ENCODE measurements at regions not wholly inside any gene's neighbourhood (a gene's known extent, or its start where the extent isn't known, plus 50 kb on each side); places are given as distances from the start of the nearest gene placed in this dataset.
"Not testable (repeated sequence)": the region's sequence is repeated elsewhere in the genome, so short reads cannot be mapped to it uniquely, and the experiment has no call there.

DNA sequence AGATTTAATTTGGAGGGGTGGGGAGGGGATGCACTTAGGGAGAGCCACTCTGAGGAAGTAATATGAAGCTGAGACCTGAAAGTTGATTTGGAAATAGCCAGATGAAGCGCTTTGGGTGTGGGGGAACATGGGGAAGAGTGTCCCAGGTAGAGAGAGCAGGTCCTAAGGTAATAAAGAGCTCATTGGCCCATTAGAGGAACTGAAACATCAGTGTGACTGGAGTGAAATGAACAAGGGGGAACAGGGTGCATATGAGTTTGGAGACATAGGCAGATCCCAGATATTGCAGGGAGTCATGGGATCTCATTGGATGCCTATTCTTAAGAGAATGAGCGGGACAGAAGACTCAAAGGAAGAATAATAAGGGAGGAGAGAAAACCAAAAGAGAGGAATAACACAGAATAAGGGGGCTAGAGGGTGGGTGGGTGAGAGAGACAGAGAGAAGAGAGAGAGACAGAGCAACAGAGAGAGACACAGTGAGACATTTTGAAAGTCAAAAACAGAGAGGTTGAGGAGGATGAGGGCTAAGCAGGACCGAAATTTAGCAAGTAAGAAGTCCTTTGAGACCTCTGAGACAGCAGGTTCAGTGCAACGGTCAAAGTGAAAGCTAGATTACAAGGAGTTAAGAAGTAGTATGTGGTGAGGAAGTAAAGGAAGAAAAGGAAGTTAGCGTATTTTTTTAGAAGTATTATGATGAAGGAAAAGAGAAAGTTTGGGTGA lies 54.1 kb upstream of the NOTCH2NLA start:
- DNase-seq (ENCODE audit: low read depth in 2 of 2) = not testable (repeated sequence)

DNA sequence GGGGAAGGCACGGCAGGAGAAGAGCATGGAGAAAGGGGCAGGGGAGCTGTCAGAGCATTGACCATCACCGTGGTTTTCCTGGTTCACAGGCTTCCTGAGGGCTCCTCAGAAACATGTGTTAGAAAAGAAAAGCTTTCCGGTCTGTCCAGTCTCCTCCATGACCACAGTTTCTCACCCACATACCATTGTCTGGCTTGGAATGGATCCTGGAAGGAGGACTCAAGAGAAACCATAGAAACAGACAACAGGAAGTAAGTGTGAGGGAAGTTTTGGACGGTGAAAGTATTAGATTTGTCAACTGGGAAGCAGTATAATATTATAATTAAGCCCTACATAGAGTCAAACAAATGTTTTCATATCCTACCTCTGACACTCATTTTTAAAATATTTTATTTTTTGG lies 52.7 kb upstream of the NOTCH2NLA start:
- not testable (repeated sequence) for DNase-seq (ENCODE audit: low read depth in 2 of 2)

- DNase-seq (ENCODE audit: low read depth in 2 of 2) = not testable (repeated sequence)
Observed at GRCh38 chr1:146278758-146279157, 49.9 kb upstream of the NOTCH2NLA start.

All from stimulated activated CD4-positive, alpha-beta T cell treated with anti-CD3 and anti-CD28 coated beads, Interleukin-12 subunit alpha, Interleukin-12 subunit beta, amount 100 ng/mL, for 24 hours (primary cell).